Fibroblast of skin of left quadriceps (primary cell): ENCODE measurements at regions not wholly inside any gene's neighbourhood (a gene's known extent, or its start where the extent isn't known, plus 50 kb on each side); places are given as distances from the start of the nearest gene placed in this dataset.

ENCODE experiments used
- DNase-seq, 2 experiments: peaks; one replicate each; pipeline ENCODE4 v3.0.0-alpha.2; 2013; ENCODE audit warnings: low read depth in 2 of 2

DNA sequence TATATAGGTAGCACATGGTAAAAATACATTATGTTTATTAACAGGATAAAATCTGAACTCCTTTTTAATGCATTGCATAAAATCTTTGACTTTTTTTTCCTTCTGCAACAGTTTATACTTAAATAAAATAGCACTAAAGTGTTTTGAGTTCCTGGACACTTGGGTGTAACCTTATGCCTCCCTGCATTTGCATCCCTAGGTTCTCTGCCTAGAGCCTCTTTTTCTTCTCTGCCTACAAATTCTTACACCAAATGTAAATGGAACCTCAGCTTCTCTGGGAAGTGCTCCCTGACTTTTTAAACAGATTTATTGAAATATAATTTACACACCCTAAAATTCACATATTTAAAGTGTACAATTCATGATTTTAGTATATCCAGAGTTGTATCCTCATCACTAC lies 1017.6 kb downstream of the CNTNAP5 start:
- DNase-seq = no peak

DNA sequence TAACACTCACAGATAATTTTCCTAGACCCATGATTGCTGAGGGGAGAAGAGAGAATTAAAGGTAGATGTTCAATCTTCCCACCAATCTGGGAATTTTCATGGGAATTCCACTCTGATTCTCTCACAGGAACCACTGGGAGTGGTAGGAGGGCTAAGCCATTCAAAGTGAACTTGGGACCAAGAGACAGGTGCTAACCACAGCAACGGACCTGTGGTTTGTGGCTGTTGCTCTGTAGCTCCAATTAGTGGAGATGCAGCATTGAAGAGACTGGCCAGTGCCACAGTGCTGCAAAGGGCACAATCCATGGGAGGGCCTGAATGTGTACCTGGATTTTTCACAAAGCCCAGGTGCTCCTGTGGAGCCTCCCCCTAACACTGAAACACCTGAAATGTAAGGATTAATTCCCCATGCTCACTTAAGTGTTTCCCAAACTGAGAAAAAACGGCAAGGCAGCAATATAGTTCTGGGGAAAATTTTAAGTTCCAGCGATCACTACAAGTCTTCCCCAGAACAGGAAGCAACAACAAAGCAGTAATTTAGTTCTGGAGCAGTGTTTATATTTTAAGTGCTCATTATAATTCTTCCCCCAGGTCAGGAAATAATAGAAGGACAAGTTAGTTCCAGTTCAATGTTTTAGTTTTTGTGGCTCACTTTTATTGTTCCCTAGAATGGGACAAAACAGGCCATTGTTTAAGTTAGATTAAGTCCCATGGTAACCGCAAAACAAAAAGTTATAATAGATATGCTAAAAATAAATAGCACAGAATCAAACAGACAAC lies 1045.8 kb downstream of the CNTNAP5 start:
- DNase-seq = no peak

DNA sequence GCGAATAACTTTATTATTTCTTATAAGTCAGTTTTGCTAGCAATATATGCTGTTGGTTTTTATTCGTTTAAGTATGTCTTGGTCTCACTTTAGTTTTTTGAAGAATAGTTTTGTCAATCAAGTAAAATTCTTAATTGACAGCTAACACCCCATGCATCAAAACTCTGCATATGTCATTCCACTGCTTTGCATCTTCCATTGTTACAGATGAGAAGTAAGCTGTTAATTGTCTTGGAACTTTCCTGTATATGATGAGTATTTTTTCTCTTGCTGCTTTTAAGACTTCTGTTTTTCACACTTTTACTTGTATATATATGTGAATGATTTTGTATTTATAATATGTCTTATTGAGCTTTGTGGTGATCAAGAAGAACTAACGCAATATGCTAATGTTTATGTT lies 1048.4 kb downstream of the CNTNAP5 start:
- no peak for DNase-seq

DNA sequence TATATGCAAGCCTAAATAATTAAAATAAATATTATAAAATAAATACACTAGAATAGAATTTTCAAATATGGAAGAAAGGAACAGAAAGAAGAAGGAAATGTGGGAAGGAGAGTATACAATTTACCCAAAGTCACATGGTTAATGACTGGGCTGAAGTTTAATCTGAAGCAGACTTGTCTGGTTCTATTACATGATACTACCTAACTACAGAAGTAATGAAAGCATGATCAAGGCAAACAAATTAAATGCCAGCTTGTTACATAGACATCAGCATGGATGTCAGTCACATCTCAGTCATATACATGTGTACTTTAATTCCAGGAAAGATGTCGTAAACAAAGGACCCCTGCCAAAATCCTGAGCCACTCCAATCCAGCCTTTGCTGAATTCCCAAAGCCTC lies 1060.8 kb downstream of the CNTNAP5 start:
- no peak for DNase-seq

DNA sequence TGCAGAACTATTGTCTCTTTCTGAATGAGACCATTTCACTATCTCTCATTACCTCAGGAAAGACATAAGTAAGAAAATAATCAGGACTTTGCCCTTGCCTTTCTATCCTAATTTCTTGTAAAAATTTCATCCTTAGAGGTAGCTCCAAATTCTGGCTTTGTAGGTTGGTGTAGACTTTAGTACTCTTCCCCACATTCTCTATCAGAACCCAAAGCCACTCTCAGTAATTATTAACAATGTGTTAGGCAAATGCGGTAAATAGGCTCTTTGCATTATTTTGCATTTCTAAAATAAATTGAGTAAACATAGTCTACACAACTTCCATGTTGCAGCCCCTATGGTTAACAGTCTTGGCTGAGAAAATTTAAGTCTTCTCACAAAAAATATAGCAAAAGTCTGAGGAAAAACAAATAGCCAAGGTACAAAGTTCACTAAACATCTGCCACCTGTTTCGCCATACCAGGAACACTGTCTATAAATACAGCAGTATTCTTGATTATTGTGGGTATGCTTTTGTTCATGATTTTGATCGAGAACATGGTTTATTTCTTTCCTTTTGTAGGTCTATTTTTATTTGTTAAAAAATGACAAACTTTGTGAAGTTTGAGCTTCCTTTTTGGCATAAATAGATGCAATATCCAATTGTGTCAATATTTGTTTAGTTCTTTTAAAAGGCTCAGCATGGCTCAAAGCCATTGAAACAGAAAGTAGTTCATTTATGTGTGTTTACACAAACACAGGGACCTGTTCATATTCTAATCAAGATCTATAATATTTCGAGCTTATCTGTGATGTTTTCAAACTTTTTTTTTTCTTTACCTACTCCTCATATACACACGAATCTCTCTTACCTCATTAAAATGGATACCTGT lies 1061.5 kb downstream of the CNTNAP5 start:
- DNase-seq = no peak

DNA sequence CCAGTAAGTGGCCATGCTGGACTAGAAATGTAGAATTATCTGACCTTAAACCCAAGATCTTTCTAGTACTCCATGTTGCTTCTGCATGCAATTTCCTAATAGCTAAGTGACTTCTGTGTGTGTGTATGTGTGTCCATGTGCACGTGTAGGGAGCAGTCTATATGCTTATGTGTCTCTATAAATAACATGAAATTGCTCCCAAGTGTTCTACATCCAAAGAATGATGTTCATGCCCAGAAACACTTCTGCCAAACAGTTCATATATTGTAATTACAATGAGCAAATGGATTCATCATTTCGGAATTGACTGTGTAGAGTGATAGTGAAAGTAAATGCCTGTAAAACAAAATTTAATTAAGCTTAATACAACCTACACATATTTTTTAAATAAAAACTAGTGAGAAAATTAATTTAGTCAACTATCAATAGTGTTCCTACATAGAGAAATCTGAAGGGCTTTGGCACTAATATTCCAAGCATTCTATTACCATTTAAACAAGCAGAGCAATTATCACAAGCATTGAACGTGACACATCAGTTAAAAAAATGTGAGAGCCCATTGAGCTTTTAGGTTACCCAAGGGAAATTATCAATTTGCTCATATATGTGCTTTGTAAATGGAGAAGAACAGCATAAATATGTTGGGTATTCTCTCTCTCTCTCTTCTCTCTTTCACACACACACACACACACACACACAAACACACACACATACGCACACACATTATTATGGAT lies 1067.4 kb downstream of the CNTNAP5 start:
- no peak for DNase-seq

DNA sequence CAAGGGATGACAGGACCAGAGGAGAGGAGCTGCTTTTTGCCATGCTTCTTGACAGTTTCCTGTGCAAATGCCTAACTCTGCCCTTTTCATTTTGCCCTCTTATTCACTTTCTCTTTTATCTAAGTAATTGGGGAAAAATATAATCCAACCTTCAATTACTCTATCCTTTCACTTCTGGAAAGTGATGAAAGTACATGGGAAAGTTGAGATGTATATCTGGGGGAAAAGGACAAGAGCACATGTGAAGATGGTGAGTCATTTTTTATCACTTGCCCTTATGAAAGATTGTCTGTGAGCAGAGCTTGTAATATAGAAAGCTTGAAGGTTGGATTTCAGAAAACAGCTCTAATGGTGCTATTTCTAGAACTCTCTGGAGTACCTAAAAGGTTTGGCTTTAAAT lies 1070.7 kb downstream of the CNTNAP5 start:
- no peak for DNase-seq

DNA sequence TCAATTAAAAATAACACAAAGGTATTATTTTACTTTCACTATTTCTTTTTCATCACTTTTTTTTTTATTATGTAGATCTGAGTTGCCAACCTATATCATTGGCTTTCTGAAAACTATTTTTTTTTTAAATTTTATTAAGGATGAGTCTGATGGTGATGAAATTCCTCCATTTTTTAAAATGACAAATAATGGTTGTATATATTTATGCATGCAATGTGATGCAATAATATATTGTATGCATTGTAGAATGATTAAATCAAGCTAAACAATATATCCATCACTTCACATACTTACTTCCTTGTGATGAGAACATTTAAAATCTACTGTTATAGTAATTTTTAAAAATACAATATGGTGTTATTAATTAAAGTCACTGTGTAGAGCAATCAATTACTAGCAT lies 1081.6 kb downstream of the CNTNAP5 start:
- no peak for DNase-seq

DNA sequence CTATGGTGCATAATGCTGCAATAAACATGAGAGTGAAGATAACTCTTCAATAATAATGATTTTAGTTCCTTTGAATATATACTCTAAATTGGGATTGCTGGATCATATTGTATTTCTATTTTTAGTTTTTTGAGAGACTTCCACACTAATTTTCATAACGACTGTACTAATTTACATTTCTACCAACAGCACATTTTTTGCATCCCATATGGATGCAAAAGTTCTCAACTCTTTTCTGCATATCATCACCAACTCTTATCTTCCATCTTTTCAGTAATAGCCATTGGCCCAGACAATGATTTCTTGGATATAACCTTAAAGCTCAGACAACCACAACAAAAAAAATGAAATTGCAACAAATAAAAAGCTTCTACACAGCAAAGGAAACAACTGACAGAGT lies 1082.4 kb downstream of the CNTNAP5 start:
- no peak for DNase-seq

DNA sequence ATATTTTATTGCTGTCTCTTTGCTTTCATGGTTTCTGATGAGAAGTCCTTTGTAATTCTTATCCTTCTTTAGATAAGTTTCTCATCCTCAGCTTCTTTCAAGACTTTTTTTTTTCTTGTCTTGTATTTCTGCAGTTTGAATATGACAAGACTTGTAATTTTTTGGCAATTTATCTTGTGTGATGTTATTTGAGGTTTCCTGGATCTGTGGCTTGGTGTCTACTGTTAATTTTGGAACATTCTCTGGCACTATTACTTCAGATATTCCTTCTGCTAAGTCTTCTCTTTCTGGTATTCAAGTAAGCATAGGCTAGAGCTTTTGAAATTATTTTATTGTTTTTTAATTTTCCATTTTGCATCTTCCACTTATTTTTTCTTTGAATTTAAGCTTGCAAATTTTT lies 1083.2 kb downstream of the CNTNAP5 start:
- DNase-seq = no peak

DNA sequence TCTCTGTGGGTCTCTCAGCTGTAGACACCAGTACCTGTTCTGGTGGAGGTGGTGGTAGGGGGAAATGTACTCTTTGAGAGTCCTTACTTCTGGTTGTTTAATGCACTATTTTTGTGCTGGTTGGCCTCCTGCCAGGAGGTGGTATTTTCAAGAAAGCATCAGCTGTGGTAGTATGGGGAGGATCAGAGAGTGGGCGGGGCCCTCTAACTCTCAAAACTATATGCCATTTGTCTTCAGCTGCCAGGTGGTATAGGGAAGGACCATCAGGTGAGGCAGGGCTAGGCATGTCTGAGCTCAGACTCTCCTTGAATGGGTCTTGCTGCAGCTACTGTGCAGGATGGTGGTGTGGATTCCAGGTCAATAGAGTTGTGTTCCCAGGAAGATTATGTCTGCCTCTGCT lies 1100.8 kb downstream of the CNTNAP5 start:
- DNase-seq = no peak

DNA sequence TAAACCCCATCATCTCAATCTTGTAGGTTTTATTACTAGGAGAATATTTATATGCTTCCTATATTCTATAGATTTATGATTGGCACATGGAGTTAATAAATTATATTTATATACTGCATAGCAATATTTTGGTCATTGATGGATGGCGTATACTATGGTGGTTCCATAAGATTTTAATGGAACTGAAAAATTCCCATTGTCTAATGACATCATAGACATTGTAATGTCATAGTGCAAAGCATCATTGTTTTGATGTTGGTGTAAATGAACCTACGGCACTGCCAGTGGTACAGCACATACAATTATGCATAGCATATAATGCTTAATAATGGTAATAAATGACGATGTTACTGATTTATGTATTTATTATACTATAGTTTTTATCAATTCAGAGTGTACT lies 1135.9 kb downstream of the CNTNAP5 start:
- no peak for DNase-seq

DNA sequence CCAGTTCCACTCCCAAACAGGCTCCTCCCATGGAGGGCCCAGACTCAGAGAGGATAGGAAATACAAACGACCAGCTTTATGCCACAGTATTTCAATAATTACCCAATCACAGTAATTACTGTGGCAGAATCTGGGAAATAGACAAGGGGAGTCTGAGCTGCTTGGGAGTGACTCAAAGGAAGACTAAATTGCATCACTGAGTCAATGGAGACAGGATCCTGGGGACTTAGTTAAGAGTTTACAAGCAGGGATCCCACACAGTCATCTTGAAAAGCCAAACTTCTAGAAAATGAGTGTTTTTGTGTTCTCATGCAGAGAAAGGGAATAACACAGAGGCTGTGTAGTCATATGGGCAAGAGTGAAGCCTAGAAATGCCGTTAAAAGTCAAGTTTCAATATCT lies 1142.1 kb downstream of the CNTNAP5 start:
- DNase-seq = peak; percentile 18 to 20

DNA sequence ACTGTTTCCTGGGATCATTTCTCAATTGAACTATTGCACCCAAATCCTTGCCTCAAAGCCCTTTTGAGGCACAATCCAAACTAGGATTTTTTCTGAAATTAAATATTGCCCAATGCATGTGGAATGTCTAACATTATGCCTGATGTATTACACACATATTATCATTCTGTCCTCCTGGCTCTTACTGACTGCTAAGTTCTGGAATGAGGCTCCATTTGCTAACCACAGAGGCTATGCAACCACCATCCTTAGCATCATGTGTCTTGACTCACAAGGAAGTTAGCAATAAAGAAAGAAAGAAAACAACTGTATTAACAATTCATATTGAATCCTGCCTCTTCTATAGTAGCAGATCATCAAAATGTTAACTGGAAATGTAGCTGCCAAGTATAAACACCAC lies 1142.7 kb downstream of the CNTNAP5 start:
- DNase-seq = peak; percentile 80 to 82

DNA sequence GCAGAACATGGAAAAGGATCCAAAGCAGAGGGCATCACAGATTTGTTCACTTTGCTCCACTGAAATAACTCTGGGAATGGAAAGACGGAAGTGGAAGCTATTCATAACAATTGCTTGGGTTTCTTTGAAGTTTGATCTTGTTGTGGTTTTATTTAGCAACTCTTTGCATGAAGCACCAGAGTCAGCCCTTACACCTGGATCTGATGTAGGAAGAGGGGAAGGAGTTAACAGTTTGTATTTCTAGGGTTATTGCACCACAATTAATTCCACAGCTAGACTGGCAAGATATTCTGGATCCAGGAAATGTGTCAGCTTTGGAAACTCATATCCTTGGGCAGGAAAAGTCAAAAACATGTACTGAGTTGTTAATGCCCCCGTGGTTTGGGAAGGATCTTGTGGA lies 1143.4 kb downstream of the CNTNAP5 start:
- peak in 1 of 2 experiments; percentile 6 for DNase-seq

DNA sequence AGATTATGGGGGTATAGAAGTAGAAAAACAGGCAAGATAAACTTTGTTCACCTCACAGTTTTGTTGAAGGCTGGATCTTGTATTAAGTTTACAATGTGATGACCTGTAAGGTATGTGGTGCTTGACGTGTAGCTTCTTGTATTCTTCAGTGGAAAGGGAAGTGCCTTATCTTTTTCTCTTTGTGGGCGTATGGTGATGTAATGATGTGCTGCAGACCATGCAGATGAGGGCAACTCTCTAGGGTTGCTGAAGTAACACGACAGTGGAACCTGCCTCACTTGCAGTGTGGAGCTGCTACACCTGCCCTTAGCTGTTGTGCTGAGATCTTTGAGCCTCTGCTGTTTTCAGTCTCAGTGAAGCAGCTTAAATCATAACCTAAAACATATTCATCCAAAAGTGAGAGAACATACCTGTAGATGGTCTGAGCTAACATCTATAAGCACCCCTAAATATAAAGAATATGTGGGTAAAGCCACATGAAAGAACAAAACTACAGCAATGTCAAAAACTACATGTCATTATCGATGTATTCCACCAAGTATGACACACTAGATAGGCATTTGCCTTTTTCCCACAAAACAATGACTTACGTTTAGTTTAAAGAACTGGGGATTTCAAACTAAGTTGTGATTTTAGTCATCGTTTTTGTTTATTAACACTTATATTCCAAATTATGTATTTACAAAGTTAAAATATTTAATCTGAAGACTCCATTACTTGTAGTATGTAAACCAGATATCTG lies 1144.1 kb downstream of the CNTNAP5 start:
- DNase-seq = peak; percentile 14 to 18

DNA sequence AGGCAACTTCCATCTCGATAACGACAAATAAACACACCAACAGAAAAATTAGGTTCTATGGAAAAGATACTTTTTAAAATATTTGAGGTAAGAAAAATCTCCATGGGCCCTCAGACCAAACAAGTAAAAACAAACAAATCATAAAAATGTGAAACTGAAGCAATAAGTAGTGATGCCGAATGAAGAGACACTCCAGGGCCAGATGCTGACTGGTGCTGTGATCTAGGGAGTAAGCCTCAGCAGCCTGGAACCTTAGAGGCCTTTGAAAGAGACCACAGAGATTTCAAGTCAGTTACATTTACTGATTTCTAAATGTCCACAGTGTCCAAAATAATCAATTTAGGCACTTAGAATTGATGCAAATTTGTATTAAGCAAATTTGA lies 1144.7 kb downstream of the CNTNAP5 start:
- DNase-seq = no peak

DNA sequence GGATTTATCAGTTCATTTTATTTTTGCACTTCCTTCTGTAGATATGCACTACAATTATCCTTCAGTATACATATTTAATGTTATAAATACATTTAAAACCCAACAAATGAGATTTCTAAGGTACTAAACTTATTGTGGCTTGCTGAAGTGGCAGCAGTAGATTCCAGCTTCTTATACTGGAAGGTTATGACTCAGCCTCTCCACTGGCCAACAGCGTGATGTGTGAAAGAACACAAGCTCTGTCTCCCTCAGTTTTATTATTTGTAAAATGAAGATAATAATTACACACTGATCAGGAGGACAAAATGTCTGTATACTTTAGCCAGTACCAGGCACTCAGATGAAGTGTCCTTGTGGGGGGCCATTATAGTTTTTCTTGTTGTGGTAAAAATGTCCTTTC lies 1147.1 kb downstream of the CNTNAP5 start:
- DNase-seq = no peak

DNA sequence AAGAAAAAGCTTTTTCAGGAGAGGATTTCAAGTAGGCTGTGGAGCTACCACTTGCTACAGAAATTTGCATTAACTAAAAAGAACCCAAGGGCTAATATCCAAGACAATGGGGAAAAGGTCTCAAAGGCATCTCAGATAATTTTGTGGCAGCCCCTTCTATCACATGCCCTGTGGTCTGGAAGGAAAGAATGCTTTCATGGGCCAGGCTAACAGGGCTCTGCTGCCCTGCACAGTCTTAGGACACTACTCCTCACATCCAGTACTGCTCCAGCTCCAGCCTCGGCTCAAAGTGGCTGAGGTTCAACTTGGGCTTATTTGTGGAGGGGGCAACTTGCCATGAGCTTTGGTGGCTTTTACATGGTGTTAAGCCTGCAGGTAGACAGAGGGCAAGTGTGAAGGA lies 1150.3 kb downstream of the CNTNAP5 start:
- no peak for DNase-seq

DNA sequence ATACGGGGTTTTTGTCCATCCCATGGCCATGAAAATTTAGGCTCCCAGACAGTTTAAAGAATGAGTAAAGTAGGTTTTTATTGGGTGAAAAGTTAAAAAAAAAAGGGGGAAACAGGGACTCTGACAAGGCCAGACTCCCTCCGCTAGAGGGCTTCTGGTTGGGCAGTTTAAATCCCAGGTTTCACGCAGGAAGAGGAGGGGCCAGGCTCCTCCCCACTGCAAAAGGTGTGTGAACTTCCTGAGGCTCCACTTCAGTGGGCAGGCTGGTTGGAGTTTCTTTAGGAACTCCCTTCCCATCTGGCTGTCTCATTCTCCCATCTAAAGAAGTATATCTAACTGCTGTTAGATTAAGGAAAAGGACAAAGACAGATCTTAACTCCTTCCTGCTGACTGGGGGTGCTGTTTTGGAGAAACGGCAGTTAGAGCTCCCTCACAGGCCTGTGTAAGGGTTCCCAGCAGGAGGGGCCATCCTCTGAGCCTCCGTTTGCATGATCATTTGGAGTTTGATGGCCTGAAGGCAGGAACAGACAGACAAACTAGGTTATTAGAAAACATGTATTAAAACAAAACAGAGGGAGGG lies 1160.7 kb downstream of the CNTNAP5 start:
- no peak for DNase-seq

DNA sequence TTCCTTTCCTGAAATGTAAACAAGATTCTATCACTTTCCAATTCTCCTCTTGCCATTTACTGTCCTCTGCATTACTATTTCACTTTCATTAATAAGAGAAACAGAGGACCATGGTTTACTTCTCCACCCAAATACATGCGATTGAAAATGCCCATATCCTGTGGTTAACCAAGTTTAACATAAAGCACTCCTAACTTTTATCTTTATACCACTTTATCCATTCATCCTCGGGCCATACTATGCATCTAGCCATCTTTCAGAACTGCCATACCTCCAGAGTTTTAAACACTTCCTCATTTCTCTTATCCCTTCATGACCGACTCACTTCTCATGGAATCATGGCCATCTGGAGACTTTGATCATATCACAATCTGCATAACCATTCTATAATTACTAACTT lies 1182.3 kb downstream of the CNTNAP5 start:
- no peak for DNase-seq
